ENCODE measurements at regions not wholly inside any gene's neighbourhood (a gene's known extent, or its start where the extent isn't known, plus 50 kb on each side); places are given as distances from the start of the nearest gene placed in this dataset.

DNA sequence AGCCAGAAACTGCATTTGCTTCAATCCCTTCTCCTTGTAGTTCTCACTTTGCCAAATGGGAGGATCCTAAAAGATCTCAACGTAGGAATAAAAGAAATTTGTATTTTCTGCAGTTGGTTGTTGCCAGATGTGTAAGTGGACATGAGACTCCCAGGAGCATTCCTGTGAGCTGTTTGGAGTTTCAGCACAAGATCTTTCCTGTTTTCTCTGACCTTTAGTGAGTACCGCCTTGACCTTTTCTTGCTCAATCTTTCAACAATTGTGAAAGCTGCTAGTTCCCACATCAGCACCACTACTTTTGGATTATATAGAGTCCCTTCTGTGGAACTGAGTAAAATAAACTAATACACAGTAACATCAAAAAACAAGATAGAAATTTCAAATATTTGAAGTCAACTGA is 683.8 kb upstream of the PABPC4L start:
- TF ChIP-seq, protein P1, sequence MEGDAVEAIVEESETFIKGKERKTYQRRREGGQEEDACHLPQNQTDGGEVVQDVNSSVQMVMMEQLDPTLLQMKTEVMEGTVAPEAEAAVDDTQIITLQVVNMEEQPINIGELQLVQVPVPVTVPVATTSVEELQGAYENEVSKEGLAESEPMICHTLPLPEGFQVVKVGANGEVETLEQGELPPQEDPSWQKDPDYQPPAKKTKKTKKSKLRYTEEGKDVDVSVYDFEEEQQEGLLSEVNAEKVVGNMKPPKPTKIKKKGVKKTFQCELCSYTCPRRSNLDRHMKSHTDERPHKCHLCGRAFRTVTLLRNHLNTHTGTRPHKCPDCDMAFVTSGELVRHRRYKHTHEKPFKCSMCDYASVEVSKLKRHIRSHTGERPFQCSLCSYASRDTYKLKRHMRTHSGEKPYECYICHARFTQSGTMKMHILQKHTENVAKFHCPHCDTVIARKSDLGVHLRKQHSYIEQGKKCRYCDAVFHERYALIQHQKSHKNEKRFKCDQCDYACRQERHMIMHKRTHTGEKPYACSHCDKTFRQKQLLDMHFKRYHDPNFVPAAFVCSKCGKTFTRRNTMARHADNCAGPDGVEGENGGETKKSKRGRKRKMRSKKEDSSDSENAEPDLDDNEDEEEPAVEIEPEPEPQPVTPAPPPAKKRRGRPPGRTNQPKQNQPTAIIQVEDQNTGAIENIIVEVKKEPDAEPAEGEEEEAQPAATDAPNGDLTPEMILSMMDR (IDR thresholded peaks at IDR 0.05 in 8 of 11, conservative IDR thresholded peaks at IDR 0.05 in 3 of 11) = no peak
- TF ChIP-seq POLR2A (IDR thresholded peaks at IDR 0.05) (no peak), POLR2AphosphoS5 (IDR thresholded peaks at IDR 0.05) (no peak)
